ENCODE measurements at regions not wholly inside any gene's neighbourhood (a gene's known extent, or its start where the extent isn't known, plus 50 kb on each side); places are given as distances from the start of the nearest gene placed in this dataset.

DNA sequence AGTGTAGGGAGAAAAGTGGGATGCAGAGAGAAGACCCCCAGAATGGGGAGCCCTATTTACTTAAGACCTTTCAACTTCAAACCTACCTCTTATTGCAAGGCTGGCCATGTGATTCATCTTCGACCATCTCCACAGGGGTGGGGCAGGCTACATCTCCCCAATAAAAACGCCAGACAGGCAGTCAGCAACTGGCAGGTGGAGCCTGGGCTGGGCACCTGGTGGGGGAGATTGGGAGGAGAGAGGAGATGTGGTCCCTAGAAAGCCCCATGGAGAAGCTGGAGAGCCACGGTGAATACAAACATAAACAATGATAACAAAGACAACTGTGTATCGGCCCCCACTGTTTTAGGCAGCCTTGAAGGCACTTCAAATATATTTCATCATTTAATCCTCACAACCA is 336.7 kb upstream of the PROX1 start:
- H3K9me3 Mint-ChIP-seq = no peaks in the 10 kb centered on the region
- H3K27me3 Mint-ChIP-seq = peaks cover 32% of the 10 kb centered on the region
- no peak overlapping the region for H3K4me3 Mint-ChIP-seq
- ChIA-PET CTCF (no interaction called here), POLR2A (no interaction called here)
- ATAC-seq (ENCODE audit: poor library complexity) (no peak), DNase-seq (no peak)
- TF ChIP-seq, protein P1, sequence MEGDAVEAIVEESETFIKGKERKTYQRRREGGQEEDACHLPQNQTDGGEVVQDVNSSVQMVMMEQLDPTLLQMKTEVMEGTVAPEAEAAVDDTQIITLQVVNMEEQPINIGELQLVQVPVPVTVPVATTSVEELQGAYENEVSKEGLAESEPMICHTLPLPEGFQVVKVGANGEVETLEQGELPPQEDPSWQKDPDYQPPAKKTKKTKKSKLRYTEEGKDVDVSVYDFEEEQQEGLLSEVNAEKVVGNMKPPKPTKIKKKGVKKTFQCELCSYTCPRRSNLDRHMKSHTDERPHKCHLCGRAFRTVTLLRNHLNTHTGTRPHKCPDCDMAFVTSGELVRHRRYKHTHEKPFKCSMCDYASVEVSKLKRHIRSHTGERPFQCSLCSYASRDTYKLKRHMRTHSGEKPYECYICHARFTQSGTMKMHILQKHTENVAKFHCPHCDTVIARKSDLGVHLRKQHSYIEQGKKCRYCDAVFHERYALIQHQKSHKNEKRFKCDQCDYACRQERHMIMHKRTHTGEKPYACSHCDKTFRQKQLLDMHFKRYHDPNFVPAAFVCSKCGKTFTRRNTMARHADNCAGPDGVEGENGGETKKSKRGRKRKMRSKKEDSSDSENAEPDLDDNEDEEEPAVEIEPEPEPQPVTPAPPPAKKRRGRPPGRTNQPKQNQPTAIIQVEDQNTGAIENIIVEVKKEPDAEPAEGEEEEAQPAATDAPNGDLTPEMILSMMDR (IDR thresholded peaks at IDR 0.05) = no peak
- Histone ChIP-seq H3K27ac (ENCODE audit: low read depth in 1 of 2, low read length in 2 of 2) (no peak overlapping the region), H3K36me3 (ENCODE audit: insufficient read depth, low read length) (no peaks in the 10 kb centered on the region), H3K4me3 (ENCODE audit: low read length) (no peak overlapping the region), H3K27me3 (ENCODE audit: control insufficient read depth in 1 of 2, insufficient read depth in 2 of 2, low read length in 2 of 2) (peaks cover 0 to 4% of the 10 kb centered on the region in 2 experiments), H3K4me1 (ENCODE audit: insufficient read depth, low read length) (no peaks in the 10 kb centered on the region), H3K9me3 (ENCODE audit: control insufficient read depth in 1 of 2, insufficient read depth in 1 of 2, low read length in 2 of 2) (peaks cover 0 to 6% of the 10 kb centered on the region in 2 experiments)
- no peaks in the 10 kb centered on the region for H3K36me3 Mint-ChIP-seq (ENCODE audit: low read depth)
- H3K27ac Mint-ChIP-seq = no peak overlapping the region
- intact Hi-C loops (cut with DNase I, micrococcal nuclease) = no loop called here
- no peaks in the 10 kb centered on the region for H3K4me1 Mint-ChIP-seq (ENCODE audit: low read depth)

DNA sequence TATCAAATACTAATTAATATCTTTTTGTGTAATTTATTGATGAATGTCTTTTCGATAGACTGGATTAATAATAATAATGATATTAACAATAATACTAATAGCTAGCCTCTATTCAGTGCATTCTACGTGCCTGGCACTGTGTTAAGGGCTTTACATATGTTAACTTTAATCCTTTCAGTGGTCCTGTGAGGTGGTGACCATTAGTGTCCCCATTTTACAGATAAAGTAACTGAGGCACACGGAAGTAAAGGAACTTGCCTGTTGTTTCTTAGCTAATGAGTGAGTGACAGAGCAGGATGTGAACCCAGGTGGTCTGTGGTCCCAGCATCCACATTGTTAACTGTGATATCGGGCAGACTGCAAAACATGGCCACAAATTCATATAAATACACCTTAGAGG is 335.7 kb upstream of the PROX1 start:
- Histone ChIP-seq H3K4me1 (ENCODE audit: insufficient read depth, low read length) (no peaks in the 10 kb centered on the region), H3K27ac (ENCODE audit: low read depth in 1 of 2, low read length in 2 of 2) (no peak overlapping the region), H3K4me3 (ENCODE audit: low read length) (no peak overlapping the region), H3K9me3 (ENCODE audit: control insufficient read depth in 1 of 2, insufficient read depth in 1 of 2, low read length in 2 of 2) (peaks cover 0 to 6% of the 10 kb centered on the region in 2 experiments), H3K36me3 (ENCODE audit: insufficient read depth, low read length) (no peaks in the 10 kb centered on the region), H3K27me3 (ENCODE audit: control insufficient read depth in 1 of 2, insufficient read depth in 2 of 2, low read length in 2 of 2) (no peaks in the 10 kb centered on the region)
- TF ChIP-seq, protein P1 (IDR thresholded peaks at IDR 0.05) = no peak
- DNase-seq = no peak
- no peaks in the 10 kb centered on the region for H3K4me1 Mint-ChIP-seq (ENCODE audit: low read depth)
- intact Hi-C loops (cut with DNase I, micrococcal nuclease) = no loop called here
- ChIA-PET CTCF (no interaction called here), POLR2A (no interaction called here)
- ATAC-seq (ENCODE audit: poor library complexity) = no peak
- H3K4me3 Mint-ChIP-seq = no peak overlapping the region
- peaks cover 27% of the 10 kb centered on the region for H3K27me3 Mint-ChIP-seq
- no peaks in the 10 kb centered on the region for H3K36me3 Mint-ChIP-seq (ENCODE audit: low read depth)
- H3K9me3 Mint-ChIP-seq = no peaks in the 10 kb centered on the region
- no peak overlapping the region for H3K27ac Mint-ChIP-seq

DNA sequence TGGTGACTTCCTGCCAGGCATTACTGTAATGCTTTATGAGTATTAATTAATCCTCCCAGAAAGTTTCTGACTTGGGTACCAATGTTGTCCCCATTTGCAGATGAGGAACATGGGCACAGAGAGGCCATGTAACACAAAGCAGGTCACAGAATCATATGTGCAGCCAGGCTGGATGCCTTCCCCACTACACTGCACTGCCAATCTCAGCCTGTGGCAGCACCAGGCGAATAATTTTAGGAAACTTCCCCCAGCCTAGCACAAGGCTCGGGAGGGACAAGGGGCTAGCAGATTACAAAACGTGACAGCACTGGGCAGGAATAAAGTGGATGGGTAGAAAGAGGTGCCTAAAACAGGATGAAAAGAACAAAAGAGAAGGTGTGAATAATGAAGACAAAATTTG is 331.7 kb upstream of the PROX1 start:
- Mint-ChIP-seq H3K4me1 (ENCODE audit: low read depth) (no peaks in the 10 kb centered on the region), H3K27me3 (no peaks in the 10 kb centered on the region), H3K4me3 (no peak overlapping the region), H3K36me3 (ENCODE audit: low read depth) (no peaks in the 10 kb centered on the region), H3K27ac (no peak overlapping the region), H3K9me3 (no peaks in the 10 kb centered on the region)
- no peak overlapping the region for H3K27ac ChIP-seq (ENCODE audit: low read depth in 1 of 2, low read length in 2 of 2)
- ChIA-PET POLR2A (no interaction called here), CTCF (no interaction called here)
- no peaks in the 10 kb centered on the region for H3K27me3 ChIP-seq (ENCODE audit: control insufficient read depth in 1 of 2, insufficient read depth in 2 of 2, low read length in 2 of 2)
- peaks cover 0 to 2% of the 10 kb centered on the region in 2 experiments for H3K9me3 ChIP-seq (ENCODE audit: control insufficient read depth in 1 of 2, insufficient read depth in 1 of 2, low read length in 2 of 2)
- H3K36me3 ChIP-seq (ENCODE audit: insufficient read depth, low read length) = no peaks in the 10 kb centered on the region
- TF ChIP-seq, protein P1 (IDR thresholded peaks at IDR 0.05) = no peak
- DNase-seq (no peak), ATAC-seq (ENCODE audit: poor library complexity) (no peak)
- H3K4me3 ChIP-seq (ENCODE audit: low read length) = no peak overlapping the region
- no peaks in the 10 kb centered on the region for H3K4me1 ChIP-seq (ENCODE audit: insufficient read depth, low read length)
- intact Hi-C loops (cut with DNase I, micrococcal nuclease) = no loop called here

All from CD4-positive, alpha-beta T cell (primary cell).